Naive thymus-derived CD8-positive, alpha-beta T cell (primary cell): ENCODE measurements at regions not wholly inside any gene's neighbourhood (a gene's known extent, or its start where the extent isn't known, plus 50 kb on each side); places are given as distances from the start of the nearest gene placed in this dataset.
"Not testable (repeated sequence)": the region's sequence is repeated elsewhere in the genome, so short reads cannot be mapped to it uniquely, and the experiment has no call there.

Experiments used
- ATAC-seq, 2 donors: fragments of 150-1000 bp; cut with Tn5 transposase in 1 of 2; sonication (Bioruptor Pico), chemical (Tn5 transposase) in 1 of 2; 1 replicate in 1 of 2; 2 replicates in 1 of 2; pipeline ENCODE4 v1.10.0; 2021; ENCODE audit warnings: mild to moderate bottlenecking in 2 of 2, moderate library complexity in 2 of 2
- POLR2A ChIA-PET: fragments of 350-600 bp; sonication (Branson Sonifier 250); formaldehyde crosslinking; loops from one replicate; lab custom pipeline; 2021; ENCODE audit warnings: antibody characterized with exemption; lab: Charles Lee
- DNase-seq, 10 donors: peaks; one replicate each; pipeline versions ENCODE4 v3.0.0 to v3.0.0-alpha.2; 2020 to 2022
- H3K27ac Mint-ChIP-seq, 10 donors: one replicate each; pipeline ENCODE4 v1.8.0; 2020 to 2022; ENCODE audit warnings: mild to moderate bottlenecking in 10 of 10, mixed read lengths in 10 of 10, moderate library complexity in 4 of 10, inconsistent platforms in 1 of 10
- H3K27me3 Mint-ChIP-seq, 5 donors: one replicate each; pipeline ENCODE4 v1.8.0; 2021 to 2022; ENCODE audit warnings: mixed read lengths in 5 of 5
- H3K36me3 Mint-ChIP-seq, 3 donors: one replicate each; pipeline ENCODE4 v1.8.0; 2020 to 2022; ENCODE audit warnings: mixed read lengths in 3 of 3, mild to moderate bottlenecking in 2 of 3, inconsistent platforms in 1 of 3
- H3K4me1 Mint-ChIP-seq, 4 donors: one replicate each; pipeline ENCODE4 v1.8.0; 2021 to 2022; ENCODE audit warnings: mixed read lengths in 4 of 4
- H3K4me3 Mint-ChIP-seq, 10 donors: one replicate each; pipeline ENCODE4 v1.8.0; 2020 to 2022; ENCODE audit warnings: mild to moderate bottlenecking in 10 of 10, mixed read lengths in 10 of 10, moderate library complexity in 6 of 10, inconsistent platforms in 1 of 10
- H3K9me3 Mint-ChIP-seq, 9 donors: one replicate each; pipeline ENCODE4 v1.8.0; 2020 to 2022; ENCODE audit warnings: mixed read lengths in 9 of 9, mild to moderate bottlenecking in 3 of 9, inconsistent platforms in 1 of 9, moderate library complexity in 1 of 9

- no peak for DNase-seq
- H3K9me3 Mint-ChIP-seq: no peaks in the 10 kb centered on the region
- peak overlapping the region in 1 of 10 donors; percentile 86 for H3K27ac Mint-ChIP-seq
- peaks cover 0 to 4% (median 2%) of the 10 kb centered on the region in 5 donors for H3K27me3 Mint-ChIP-seq
- peak overlapping the region in 7 of 10 donors; percentile 45 to 81 (median 66) for H3K4me3 Mint-ChIP-seq
- H3K36me3 Mint-ChIP-seq: no peaks in the 10 kb centered on the region
- ATAC-seq: no peak
- POLR2A ChIA-PET: interaction anchor here (0.7 to 1.3 kb wide), 6 partner anchors 14 to 81 kb away, joined by 3 to 11 read pairs (median 5); no protein-coding TSS in a partner anchor
- peaks cover 8 to 46% (median 16%) of the 10 kb centered on the region in 4 donors for H3K4me1 Mint-ChIP-seq
Measured at GRCh38 chr6:37565267-37566110, 65.8 kb upstream of the CCDC167 start.

- ATAC-seq, H3K9me3 Mint-ChIP-seq, H3K36me3 Mint-ChIP-seq, H3K27ac Mint-ChIP-seq, H3K27me3 Mint-ChIP-seq, DNase-seq, H3K4me3 Mint-ChIP-seq: not testable (repeated sequence)
- POLR2A ChIA-PET: interaction anchor here (1.2 kb wide), 1 partner anchor 78 kb away, joined by 4 read pairs; no protein-coding TSS in a partner anchor
- H3K4me1 Mint-ChIP-seq: peaks cover 26 to 66% (median 36%) of the 10 kb centered on the region in 4 donors
Measured at GRCh38 chr6:37562926-37563288, 63.2 kb upstream of the CCDC167 start.

GRCh38 chr6:37561361-37561760 is 61.7 kb upstream of the CCDC167 start:
- POLR2A ChIA-PET: interaction anchor here (3.8 kb wide), 1 partner anchor 45 kb away, joined by 36 read pairs; no protein-coding TSS in a partner anchor
- H3K4me3 Mint-ChIP-seq: no peak overlapping the region

GRCh38 chr6:37560737-37561103 is 61.0 kb upstream of the CCDC167 start:
- no peak for ATAC-seq
- Mint-ChIP-seq H3K27ac (peak overlapping the region in 6 of 10 donors; percentile 57 to 86 (median 73)), H3K36me3 (no peaks in the 10 kb centered on the region), H3K9me3 (no peaks in the 10 kb centered on the region), H3K27me3 (no peaks in the 10 kb centered on the region), H3K4me1 (peaks cover 23 to 73% (median 28%) of the 10 kb centered on the region in 4 donors), H3K4me3 (peak overlapping the region in 3 of 10 donors; percentile 18 to 60 (median 54))
- no peak for DNase-seq
- POLR2A ChIA-PET: interaction anchor here (0.6 to 3.8 kb wide), 3 partner anchors 44 to 80 kb away, joined by 3 to 36 read pairs (median 7); no protein-coding TSS in a partner anchor

More at GRCh38 chr6:37561361-37561760, 61.7 kb upstream of the CCDC167 start:
- H3K27ac Mint-ChIP-seq: peak overlapping the region in 2 of 10 donors; percentile 35 to 47
- no peak for ATAC-seq
- H3K9me3 Mint-ChIP-seq: no peaks in the 10 kb centered on the region
- H3K27me3 Mint-ChIP-seq: no peaks in the 10 kb centered on the region
- peaks cover 23 to 73% (median 30%) of the 10 kb centered on the region in 4 donors for H3K4me1 Mint-ChIP-seq
- DNase-seq: no peak
- H3K36me3 Mint-ChIP-seq: no peaks in the 10 kb centered on the region

- ATAC-seq (peak; percentile 57 to 78), DNase-seq (peak in 3 of 10 donors; percentile 21 to 39 (median 31))
- no peaks in the 10 kb centered on the region for H3K36me3 Mint-ChIP-seq
- peak overlapping the region; percentile 11 to 86 (median 72) for H3K27ac Mint-ChIP-seq
- H3K4me1 Mint-ChIP-seq: peaks cover 25 to 76% (median 28%) of the 10 kb centered on the region in 4 donors
- H3K27me3 Mint-ChIP-seq: no peaks in the 10 kb centered on the region
- peak overlapping the region; percentile 12 to 63 (median 54) for H3K4me3 Mint-ChIP-seq
- POLR2A ChIA-PET: interaction anchor here (0.7 to 3.8 kb wide), 9 partner anchors 12 to 1094 kb away, joined by 3 to 36 read pairs (median 3); partner anchors contain the start of gene CCDC167
- H3K9me3 Mint-ChIP-seq: no peaks in the 10 kb centered on the region
Measured at GRCh38 chr6:37559501-37559900, 59.8 kb upstream of the CCDC167 start.

- ATAC-seq (peak in 1 of 2 donors; percentile 17), DNase-seq (no peak)
- Mint-ChIP-seq H3K36me3 (no peaks in the 10 kb centered on the region), H3K27ac (peak overlapping the region in 9 of 10 donors; percentile 12 to 86 (median 70)), H3K4me1 (peaks cover 25 to 79% (median 30%) of the 10 kb centered on the region in 4 donors), H3K9me3 (no peaks in the 10 kb centered on the region), H3K27me3 (no peaks in the 10 kb centered on the region), H3K4me3 (peak overlapping the region in 5 of 10 donors; percentile 55 to 63 (median 60))
- POLR2A ChIA-PET: interaction anchor here (1.1 to 3.8 kb wide), 4 partner anchors 11 to 70 kb away, joined by 3 to 36 read pairs (median 5); partner anchors contain the start of gene CCDC167
Measured at GRCh38 chr6:37559050-37559449, 59.4 kb upstream of the CCDC167 start.

GRCh38 chr6:37558646-37559045 is 59.0 kb upstream of the CCDC167 start:
- Mint-ChIP-seq H3K27me3 (no peaks in the 10 kb centered on the region), H3K9me3 (no peaks in the 10 kb centered on the region), H3K4me3 (peak overlapping the region in 2 of 10 donors; percentile 14 to 55), H3K36me3 (no peaks in the 10 kb centered on the region), H3K4me1 (peaks cover 25 to 80% (median 32%) of the 10 kb centered on the region in 4 donors), H3K27ac (peak overlapping the region in 5 of 10 donors; percentile 11 to 75 (median 71))
- no peak for ATAC-seq
- POLR2A ChIA-PET: interaction anchor here (3.8 kb wide), 1 partner anchor 42 kb away, joined by 36 read pairs; no protein-coding TSS in a partner anchor
- DNase-seq: no peak

GRCh38 chr6:37558168-37558567 is 58.5 kb upstream of the CCDC167 start:
- Mint-ChIP-seq H3K36me3 (no peaks in the 10 kb centered on the region), H3K27me3 (no peaks in the 10 kb centered on the region), H3K9me3 (no peaks in the 10 kb centered on the region), H3K4me3 (peak overlapping the region in 2 of 10 donors; percentile 26 to 54), H3K27ac (peak overlapping the region in 7 of 10 donors; percentile 19 to 85 (median 62)), H3K4me1 (peaks cover 24 to 80% (median 37%) of the 10 kb centered on the region in 4 donors)
- POLR2A ChIA-PET: interaction anchor here (3.8 kb wide), 1 partner anchor 42 kb away, joined by 36 read pairs; no protein-coding TSS in a partner anchor
- DNase-seq: no peak
- no peak for ATAC-seq

- no peaks in the 10 kb centered on the region for H3K27me3 Mint-ChIP-seq
- no peak for DNase-seq
- POLR2A ChIA-PET: interaction anchor here (3.8 kb wide), 1 partner anchor 41 kb away, joined by 36 read pairs; no protein-coding TSS in a partner anchor
- H3K9me3 Mint-ChIP-seq: no peaks in the 10 kb centered on the region
- H3K4me3 Mint-ChIP-seq: peak overlapping the region in 1 of 10 donors; percentile 20
- no peaks in the 10 kb centered on the region for H3K36me3 Mint-ChIP-seq
- H3K4me1 Mint-ChIP-seq: peaks cover 24 to 79% (median 37%) of the 10 kb centered on the region in 4 donors
- no peak for ATAC-seq
- H3K27ac Mint-ChIP-seq: peak overlapping the region in 5 of 10 donors; percentile 19 to 75 (median 37)
Measured at GRCh38 chr6:37557645-37558114, 58.0 kb upstream of the CCDC167 start.

- Mint-ChIP-seq H3K9me3 (no peaks in the 10 kb centered on the region), H3K36me3 (no peaks in the 10 kb centered on the region), H3K27me3 (no peaks in the 10 kb centered on the region), H3K27ac (peak overlapping the region in 2 of 10 donors; percentile 37 to 75), H3K4me3 (peak overlapping the region in 1 of 10 donors; percentile 20), H3K4me1 (peaks cover 24 to 76% (median 37%) of the 10 kb centered on the region in 4 donors)
- DNase-seq (no peak), ATAC-seq (no peak)
- POLR2A ChIA-PET: no interaction called here
Measured at GRCh38 chr6:37556881-37557644, 57.4 kb upstream of the CCDC167 start.

- Mint-ChIP-seq H3K9me3 (no peaks in the 10 kb centered on the region), H3K4me1 (peaks cover 22 to 60% (median 29%) of the 10 kb centered on the region in 4 donors), H3K4me3 (no peak overlapping the region), H3K27ac (peak overlapping the region in 2 of 10 donors; percentile 28 to 58), H3K36me3 (no peaks in the 10 kb centered on the region), H3K27me3 (no peaks in the 10 kb centered on the region)
- POLR2A ChIA-PET: interaction anchor here (0.6 to 2.2 kb wide), 4 partner anchors 9 to 62 kb away, joined by 3 to 7 read pairs (median 3); no protein-coding TSS in a partner anchor
- no peak for ATAC-seq
- no peak for DNase-seq
Measured at GRCh38 chr6:37555040-37555781, 55.5 kb upstream of the CCDC167 start.
